ENCODE measurements at regions not wholly inside any gene's neighbourhood (a gene's known extent, or its start where the extent isn't known, plus 50 kb on each side); places are given as distances from the start of the nearest gene placed in this dataset.
"Not testable (repeated sequence)": the region's sequence is repeated elsewhere in the genome, so short reads cannot be mapped to it uniquely, and the experiment has no call there.

DNA sequence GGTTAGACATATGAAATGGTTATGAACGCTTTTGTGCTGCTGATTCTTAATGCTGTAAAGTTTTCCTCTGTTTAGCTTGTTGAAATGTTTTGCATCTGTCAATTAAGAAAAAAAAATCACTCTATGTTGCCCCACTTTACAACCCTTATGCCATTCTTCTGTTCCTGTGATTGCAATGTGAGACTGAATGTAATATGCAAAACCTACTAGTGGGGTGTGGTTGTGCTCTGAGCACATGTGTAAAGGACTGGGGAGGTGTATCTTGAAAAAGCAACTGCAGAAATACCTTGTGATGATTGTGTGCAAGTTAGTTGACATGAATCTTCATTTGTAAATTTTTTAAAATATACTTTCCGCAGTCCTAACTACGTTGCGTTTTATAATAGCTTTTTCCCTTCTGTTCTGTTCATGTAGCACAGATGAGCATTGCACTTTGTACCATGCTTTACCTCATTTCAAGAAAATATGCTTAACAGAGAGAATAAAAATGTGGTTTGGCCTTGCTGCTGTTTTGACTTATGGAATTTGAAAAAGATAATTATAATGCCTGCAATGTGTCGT, 357.0 kb upstream of the PIK3R1 start:
- no peaks in the 10 kb centered on the region for H3K4me1 ChIP-seq (ENCODE audit: control insufficient read depth, insufficient read depth, low read length, unreplicated experiment)
- H2AFZ ChIP-seq (ENCODE audit: low read length, unreplicated experiment) = no peak overlapping the region
- no peak overlapping the region for H3K4me3 ChIP-seq (ENCODE audit: low read depth, low read length)
- H3K79me2 ChIP-seq (ENCODE audit: control insufficient read depth, insufficient read depth, low read length, unreplicated experiment) = no peaks in the 10 kb centered on the region
- H3K27me3 ChIP-seq (ENCODE audit: insufficient read depth, low read length) = no peaks in the 10 kb centered on the region
- H3K27ac ChIP-seq (ENCODE audit: low read depth, low read length) = no peak overlapping the region
- no peaks in the 10 kb centered on the region for H3K36me3 ChIP-seq (ENCODE audit: insufficient read depth, low read length)

DNA sequence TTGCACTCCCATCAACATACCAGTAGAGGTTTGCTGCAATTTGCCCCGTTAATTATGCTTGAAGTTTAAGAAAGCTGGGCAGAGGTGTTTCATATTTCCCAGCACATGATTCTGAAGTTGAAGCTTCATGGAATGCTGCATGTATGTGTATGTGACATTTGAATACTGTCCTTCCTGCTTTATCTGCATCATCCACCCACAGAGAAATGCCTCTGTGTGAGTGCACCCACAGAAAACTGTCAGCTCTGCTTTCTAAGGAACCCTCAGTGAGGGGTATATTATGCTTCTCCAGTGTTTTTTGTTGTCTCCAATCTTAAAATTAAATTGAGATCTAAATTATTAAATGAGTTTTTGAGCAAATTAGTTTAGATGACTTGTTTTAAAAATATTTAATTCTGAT, 358.1 kb upstream of the PIK3R1 start:
- H3K4me3 ChIP-seq (ENCODE audit: low read depth, low read length) = no peak overlapping the region
- H3K27me3 ChIP-seq (ENCODE audit: insufficient read depth, low read length) = no peaks in the 10 kb centered on the region
- H3K27ac ChIP-seq (ENCODE audit: low read depth, low read length) = no peak overlapping the region
- H3K36me3 ChIP-seq (ENCODE audit: insufficient read depth, low read length) = no peaks in the 10 kb centered on the region
- H3K4me1 ChIP-seq (ENCODE audit: control insufficient read depth, insufficient read depth, low read length, unreplicated experiment) = no peaks in the 10 kb centered on the region
- H3K79me2 ChIP-seq (ENCODE audit: control insufficient read depth, insufficient read depth, low read length, unreplicated experiment) = no peaks in the 10 kb centered on the region
- H2AFZ ChIP-seq (ENCODE audit: low read length, unreplicated experiment) = no peak overlapping the region

- no peaks in the 10 kb centered on the region for H3K79me2 ChIP-seq (ENCODE audit: control insufficient read depth, insufficient read depth, low read length, unreplicated experiment)
- no peak overlapping the region for H3K27ac ChIP-seq (ENCODE audit: low read depth, low read length)
- H3K4me1 ChIP-seq (ENCODE audit: control insufficient read depth, insufficient read depth, low read length, unreplicated experiment) = no peaks in the 10 kb centered on the region
- no peaks in the 10 kb centered on the region for H3K27me3 ChIP-seq (ENCODE audit: insufficient read depth, low read length)
- no peak overlapping the region for H3K4me3 ChIP-seq (ENCODE audit: low read depth, low read length)
- H3K36me3 ChIP-seq (ENCODE audit: insufficient read depth, low read length) = no peaks in the 10 kb centered on the region
- H2AFZ ChIP-seq (ENCODE audit: low read length, unreplicated experiment) = no peak overlapping the region
Measured at GRCh38 chr5:67855523-67855922, 360.0 kb upstream of the PIK3R1 start.

DNA sequence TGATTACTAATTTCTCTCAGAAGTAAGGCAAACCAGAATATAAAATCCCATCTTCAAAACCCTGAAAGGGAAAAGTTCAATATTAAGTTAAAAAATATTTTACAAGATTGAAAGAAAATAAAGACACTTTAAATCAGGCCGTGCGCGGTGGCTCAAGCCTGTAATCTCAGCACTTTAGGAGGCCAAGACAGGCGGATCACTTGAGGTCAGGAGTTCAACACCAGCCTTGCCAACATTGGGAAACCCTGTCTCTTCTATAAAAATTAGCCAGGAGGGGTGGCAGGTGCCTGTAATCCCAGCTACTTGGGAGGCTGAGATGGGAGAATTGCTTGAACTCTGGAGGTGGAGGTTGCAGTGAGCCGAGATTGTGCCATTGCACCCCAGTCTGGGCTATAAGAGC, 364.6 kb upstream of the PIK3R1 start:
- not testable (repeated sequence) for H2AFZ ChIP-seq (ENCODE audit: low read length, unreplicated experiment); H3K79me2 ChIP-seq (ENCODE audit: control insufficient read depth, insufficient read depth, low read length, unreplicated experiment); H3K27ac ChIP-seq (ENCODE audit: low read depth, low read length)

GRCh38 chr5:67844924-67845323, 370.6 kb upstream of the PIK3R1 start:
- no peaks in the 10 kb centered on the region for H3K79me2 ChIP-seq (ENCODE audit: control insufficient read depth, insufficient read depth, low read length, unreplicated experiment)
- H3K27ac ChIP-seq (ENCODE audit: low read depth, low read length) = no peak overlapping the region
- no peak overlapping the region for H3K4me3 ChIP-seq (ENCODE audit: low read depth, low read length)
- H3K4me1 ChIP-seq (ENCODE audit: control insufficient read depth, insufficient read depth, low read length, unreplicated experiment) = no peaks in the 10 kb centered on the region
- H3K27me3 ChIP-seq (ENCODE audit: insufficient read depth, low read length) = no peaks in the 10 kb centered on the region
- no peaks in the 10 kb centered on the region for H3K36me3 ChIP-seq (ENCODE audit: insufficient read depth, low read length)
- H2AFZ ChIP-seq (ENCODE audit: low read length, unreplicated experiment) = no peak overlapping the region

More for the DNA sequence above, 364.6 kb upstream of the PIK3R1 start:
- H3K4me1 ChIP-seq (ENCODE audit: control insufficient read depth, insufficient read depth, low read length, unreplicated experiment); H3K4me3 ChIP-seq (ENCODE audit: low read depth, low read length); H3K27me3 ChIP-seq (ENCODE audit: insufficient read depth, low read length); H3K36me3 ChIP-seq (ENCODE audit: insufficient read depth, low read length): not testable (repeated sequence)

- H2AFZ ChIP-seq (ENCODE audit: low read length, unreplicated experiment) = no peak overlapping the region
Measured at GRCh38 chr5:67842806-67843205, 372.8 kb upstream of the PIK3R1 start.

GRCh38 chr5:67837225-67837624, 378.3 kb upstream of the PIK3R1 start:
- H3K27ac ChIP-seq (ENCODE audit: low read depth, low read length); H2AFZ ChIP-seq (ENCODE audit: low read length, unreplicated experiment); H3K36me3 ChIP-seq (ENCODE audit: insufficient read depth, low read length); H3K27me3 ChIP-seq (ENCODE audit: insufficient read depth, low read length); H3K79me2 ChIP-seq (ENCODE audit: control insufficient read depth, insufficient read depth, low read length, unreplicated experiment); H3K4me3 ChIP-seq (ENCODE audit: low read depth, low read length); H3K4me1 ChIP-seq (ENCODE audit: control insufficient read depth, insufficient read depth, low read length, unreplicated experiment): not testable (repeated sequence)

More at GRCh38 chr5:67842806-67843205, 372.8 kb upstream of the PIK3R1 start:
- Histone ChIP-seq H3K4me1 (ENCODE audit: control insufficient read depth, insufficient read depth, low read length, unreplicated experiment) (no peaks in the 10 kb centered on the region), H3K79me2 (ENCODE audit: control insufficient read depth, insufficient read depth, low read length, unreplicated experiment) (no peaks in the 10 kb centered on the region), H3K36me3 (ENCODE audit: insufficient read depth, low read length) (no peaks in the 10 kb centered on the region), H3K4me3 (ENCODE audit: low read depth, low read length) (no peak overlapping the region), H3K27ac (ENCODE audit: low read depth, low read length) (no peak overlapping the region), H3K27me3 (ENCODE audit: insufficient read depth, low read length) (no peaks in the 10 kb centered on the region)

DNA sequence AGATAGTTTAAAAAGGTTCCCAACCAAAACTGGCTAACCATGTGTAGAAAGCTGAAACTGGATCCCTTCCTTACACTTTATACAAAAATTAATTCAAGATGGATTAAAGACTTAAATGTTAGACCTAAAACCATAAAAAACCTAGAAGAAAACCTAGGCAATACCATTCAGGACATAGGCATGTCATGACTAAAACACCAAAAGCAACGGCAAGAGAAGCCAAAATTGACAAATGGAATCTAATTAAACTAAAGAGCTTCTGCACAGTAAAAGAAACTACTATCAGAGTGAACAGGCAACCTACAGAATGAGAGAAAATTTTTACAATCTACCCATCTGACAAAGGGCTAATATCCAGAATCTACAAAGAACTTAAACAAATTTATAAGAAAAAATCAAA, 379.1 kb upstream of the PIK3R1 start:
- not testable (repeated sequence) for H3K27me3 ChIP-seq (ENCODE audit: insufficient read depth, low read length); H3K27ac ChIP-seq (ENCODE audit: low read depth, low read length); H3K36me3 ChIP-seq (ENCODE audit: insufficient read depth, low read length); H3K79me2 ChIP-seq (ENCODE audit: control insufficient read depth, insufficient read depth, low read length, unreplicated experiment); H3K4me3 ChIP-seq (ENCODE audit: low read depth, low read length); H2AFZ ChIP-seq (ENCODE audit: low read length, unreplicated experiment); H3K4me1 ChIP-seq (ENCODE audit: control insufficient read depth, insufficient read depth, low read length, unreplicated experiment)

GRCh38 chr5:67831048-67831447, 384.5 kb upstream of the PIK3R1 start:
- Histone ChIP-seq H3K27me3 (ENCODE audit: insufficient read depth, low read length) (no peaks in the 10 kb centered on the region), H3K4me3 (ENCODE audit: low read depth, low read length) (no peak overlapping the region), H3K79me2 (ENCODE audit: control insufficient read depth, insufficient read depth, low read length, unreplicated experiment) (no peaks in the 10 kb centered on the region), H3K27ac (ENCODE audit: low read depth, low read length) (no peak overlapping the region), H3K36me3 (ENCODE audit: insufficient read depth, low read length) (no peaks in the 10 kb centered on the region), H3K4me1 (ENCODE audit: control insufficient read depth, insufficient read depth, low read length, unreplicated experiment) (no peaks in the 10 kb centered on the region), H2AFZ (ENCODE audit: low read length, unreplicated experiment) (no peak overlapping the region)

DNA sequence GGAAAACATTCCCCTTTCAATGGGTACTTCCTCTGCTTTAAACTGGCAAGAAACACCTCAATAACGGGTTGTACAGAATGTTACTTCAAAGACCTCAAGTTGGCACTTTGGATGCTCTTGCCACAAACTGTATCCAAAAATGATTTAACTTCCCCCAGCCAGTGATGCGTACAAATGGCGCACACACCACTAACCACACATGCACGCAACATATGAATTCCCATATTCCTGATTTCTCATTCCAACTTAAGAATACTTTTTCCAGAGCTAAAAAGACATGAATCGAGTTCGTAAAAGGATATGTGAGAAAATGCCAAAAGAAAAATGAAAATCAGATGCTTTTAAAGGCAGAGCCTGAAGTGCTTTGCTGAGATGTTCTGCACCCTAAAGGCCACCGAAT, 388.0 kb upstream of the PIK3R1 start:
- Histone ChIP-seq H3K36me3 (ENCODE audit: insufficient read depth, low read length) (no peaks in the 10 kb centered on the region), H3K79me2 (ENCODE audit: control insufficient read depth, insufficient read depth, low read length, unreplicated experiment) (no peaks in the 10 kb centered on the region), H3K27ac (ENCODE audit: low read depth, low read length) (no peak overlapping the region), H3K4me1 (ENCODE audit: control insufficient read depth, insufficient read depth, low read length, unreplicated experiment) (no peaks in the 10 kb centered on the region), H2AFZ (ENCODE audit: low read length, unreplicated experiment) (no peak overlapping the region), H3K27me3 (ENCODE audit: insufficient read depth, low read length) (0 out of 2 replicates have a peak, but pooled peaks cover 4% of the 10 kb centered on the region), H3K4me3 (ENCODE audit: low read depth, low read length) (no peak overlapping the region)

DNA sequence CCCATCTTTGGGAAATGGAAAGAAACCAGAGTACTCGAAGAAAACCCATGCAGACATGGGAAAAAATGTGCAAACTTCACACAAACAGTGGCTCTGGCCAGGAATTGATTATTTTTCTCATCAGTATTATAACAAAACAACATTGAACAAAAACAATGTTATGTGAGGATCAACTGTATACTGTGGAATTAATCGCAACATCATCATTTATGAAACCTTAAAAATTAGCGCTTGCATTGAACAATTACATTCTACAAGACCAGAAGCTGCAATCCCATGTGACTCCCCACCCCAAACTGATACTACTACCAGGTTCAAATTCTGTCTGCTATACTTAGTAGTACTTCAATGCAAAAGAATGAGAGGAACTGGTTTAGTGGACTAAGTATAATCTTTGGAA, 390.7 kb upstream of the PIK3R1 start:
- Histone ChIP-seq H3K27ac (ENCODE audit: low read depth, low read length) (no peak overlapping the region), H3K79me2 (ENCODE audit: control insufficient read depth, insufficient read depth, low read length, unreplicated experiment) (no peaks in the 10 kb centered on the region), H3K4me3 (ENCODE audit: low read depth, low read length) (no peak overlapping the region), H2AFZ (ENCODE audit: low read length, unreplicated experiment) (no peak overlapping the region), H3K36me3 (ENCODE audit: insufficient read depth, low read length) (no peaks in the 10 kb centered on the region), H3K27me3 (ENCODE audit: insufficient read depth, low read length) (0 out of 2 replicates have a peak, but pooled peaks cover 4% of the 10 kb centered on the region), H3K4me1 (ENCODE audit: control insufficient read depth, insufficient read depth, low read length, unreplicated experiment) (no peaks in the 10 kb centered on the region)
